CD14-positive monocyte (primary cell): ENCODE measurements at regions not wholly inside any gene's neighbourhood (a gene's known extent, or its start where the extent isn't known, plus 50 kb on each side); places are given as distances from the start of the nearest gene placed in this dataset.

Experiments used
- DNase-seq, 3 donors: peaks; one replicate each; pipeline ENCODE4 v3.0.0-alpha.2; 2011 to 2022
- H2AFZ ChIP-seq: 2 replicates; pipeline ENCODE4 v1.6.0; 2012; ENCODE audit warnings: mild to moderate bottlenecking, low read depth, low read length, inconsistent platforms; ENCODE audit not compliant: insufficient read depth, poor library complexity, severe bottlenecking
- H3K27ac ChIP-seq, 2 donors: 1 replicate in 1 of 2; 2 replicates in 1 of 2; pipeline ENCODE4 v1.5.1; 2012 to 2013; ENCODE audit warnings: low read length in 2 of 2, control low read depth in 1 of 2, inconsistent platforms in 1 of 2, low read depth in 1 of 2, mild to moderate bottlenecking in 1 of 2
- H3K27me3 ChIP-seq, 2 donors: one replicate each; pipeline versions ENCODE4 v1.6.0 to v1.6.1; 2011 to 2013; ENCODE audit warnings: low read length in 2 of 2; ENCODE audit not compliant: control insufficient read depth in 2 of 2, insufficient read depth in 2 of 2
- H3K36me3 ChIP-seq, 2 donors: replicated peaks in 1 of 2; 1 replicate in 1 of 2; 2 replicates in 1 of 2; pipeline versions ENCODE4 v1.5.1 to v1.6.1; 2012 to 2013; ENCODE audit warnings: low read length in 2 of 2, control low read depth in 1 of 2, inconsistent platforms in 1 of 2, mild to moderate bottlenecking in 1 of 2; ENCODE audit not compliant: insufficient read depth in 2 of 2, control insufficient read depth in 1 of 2
- H3K4me1 ChIP-seq, 2 donors: 1 replicate in 1 of 2; 2 replicates in 1 of 2; pipeline versions ENCODE4 v1.5.1 to v1.6.1; 2012 to 2013; ENCODE audit warnings: low read length in 2 of 2, control low read depth in 1 of 2, inconsistent platforms in 1 of 2, mild to moderate bottlenecking in 1 of 2, moderate library complexity in 1 of 2; ENCODE audit not compliant: insufficient read depth in 2 of 2, control insufficient read depth in 1 of 2
- H3K4me2 ChIP-seq: replicated peaks from 2 replicates; pipeline ENCODE3; 2012; ENCODE audit warnings: low read length, moderate library complexity, mild to moderate bottlenecking; ENCODE audit not compliant: poor library complexity, severe bottlenecking; ENCODE audit errors: extremely low read depth
- H3K4me3 ChIP-seq, 3 experiments: fragments of 200-600 bp in 1 of 3; sonication (generic) in 1 of 3; replicated peaks in 1 of 3; 1 replicate in 2 of 3; 2 replicates in 1 of 3; pipeline ENCODE4 v1.5.1; 2011 to 2013; ENCODE audit warnings: low read length in 3 of 3, mild to moderate bottlenecking in 3 of 3, control low read depth in 2 of 3, low read depth in 2 of 3, inconsistent platforms in 1 of 3, moderate library complexity in 1 of 3
- H3K79me2 ChIP-seq: 2 replicates; pipeline ENCODE4 v1.6.0; 2012; ENCODE audit warnings: mild to moderate bottlenecking, control low read depth, inconsistent platforms, low read length, moderate library complexity; ENCODE audit not compliant: insufficient read depth
- H3K9ac ChIP-seq: 2 replicates; pipeline ENCODE4 v1.6.0; 2017; ENCODE audit warnings: low read length, mild to moderate bottlenecking; ENCODE audit not compliant: insufficient read depth, poor library complexity, severe bottlenecking
- H3K9me3 ChIP-seq, 2 donors: replicated peaks in 1 of 2; 1 replicate in 1 of 2; 2 replicates in 1 of 2; pipeline versions ENCODE4 v1.5.1 to v1.6.1; 2012 to 2013; ENCODE audit warnings: low read length in 2 of 2, control low read depth in 1 of 2; ENCODE audit not compliant: control insufficient read depth in 1 of 2, insufficient read depth in 1 of 2
- H4K20me1 ChIP-seq: 2 replicates; pipeline ENCODE4 v1.6.0; 2012; ENCODE audit warnings: mild to moderate bottlenecking, low read length, control low read depth, moderate library complexity; ENCODE audit not compliant: insufficient read depth
- H3K27ac Mint-ChIP-seq, 7 donors: one replicate each; pipeline ENCODE4 v1.8.0; 2020; ENCODE audit warnings: mild to moderate bottlenecking in 7 of 7, mixed read lengths in 7 of 7, moderate library complexity in 6 of 7, inconsistent platforms in 2 of 7
- H3K27me3 Mint-ChIP-seq, 3 donors: one replicate each; pipeline ENCODE4 v1.8.0; 2021 to 2022; ENCODE audit warnings: low read depth in 3 of 3, mild to moderate bottlenecking in 3 of 3, mixed read lengths in 3 of 3, moderate library complexity in 3 of 3, inconsistent platforms in 1 of 3
- H3K36me3 Mint-ChIP-seq, 2 donors: one replicate each; pipeline ENCODE4 v1.8.0; 2020; ENCODE audit warnings: mixed read lengths in 2 of 2, inconsistent platforms in 1 of 2, mild to moderate bottlenecking in 1 of 2
- H3K4me1 Mint-ChIP-seq: one replicate; pipeline ENCODE4 v1.8.0; 2020; ENCODE audit warnings: mild to moderate bottlenecking, mixed read lengths
- H3K4me3 Mint-ChIP-seq, 2 donors: one replicate each; pipeline ENCODE4 v1.8.0; 2020; ENCODE audit warnings: mild to moderate bottlenecking in 2 of 2, mixed read lengths in 2 of 2, moderate library complexity in 1 of 2
- H3K9me3 Mint-ChIP-seq, 7 donors: one replicate each; pipeline ENCODE4 v1.8.0; 2020 to 2022; ENCODE audit warnings: mixed read lengths in 7 of 7, mild to moderate bottlenecking in 6 of 7, moderate library complexity in 6 of 7, inconsistent platforms in 2 of 7
- WGBS: methylation state at CpG from one replicate; pipeline ENCODE4 v1.1.5; 2013; ENCODE audit warnings: missing lambda C conversion rate; ENCODE audit not compliant: insufficient coverage; 5-methylcytosine and 5-hydroxymethylcytosine counted together
- intact Hi-C, 2 donors: fragments of 100-400 bp; cut with micrococcal nuclease; formaldehyde crosslinking; loops; one replicate each; pipeline versions ENCODE4 v1.15.0 to v1.15.1; 2023
- TF ChIP-seq, protein P1 (sequence below): fragments of 200-600 bp; IDR thresholded peaks from one replicate; pipeline ENCODE4 v1.8.0; 2022; ENCODE audit warnings: antibody characterized with exemption, mild to moderate bottlenecking

DNA sequence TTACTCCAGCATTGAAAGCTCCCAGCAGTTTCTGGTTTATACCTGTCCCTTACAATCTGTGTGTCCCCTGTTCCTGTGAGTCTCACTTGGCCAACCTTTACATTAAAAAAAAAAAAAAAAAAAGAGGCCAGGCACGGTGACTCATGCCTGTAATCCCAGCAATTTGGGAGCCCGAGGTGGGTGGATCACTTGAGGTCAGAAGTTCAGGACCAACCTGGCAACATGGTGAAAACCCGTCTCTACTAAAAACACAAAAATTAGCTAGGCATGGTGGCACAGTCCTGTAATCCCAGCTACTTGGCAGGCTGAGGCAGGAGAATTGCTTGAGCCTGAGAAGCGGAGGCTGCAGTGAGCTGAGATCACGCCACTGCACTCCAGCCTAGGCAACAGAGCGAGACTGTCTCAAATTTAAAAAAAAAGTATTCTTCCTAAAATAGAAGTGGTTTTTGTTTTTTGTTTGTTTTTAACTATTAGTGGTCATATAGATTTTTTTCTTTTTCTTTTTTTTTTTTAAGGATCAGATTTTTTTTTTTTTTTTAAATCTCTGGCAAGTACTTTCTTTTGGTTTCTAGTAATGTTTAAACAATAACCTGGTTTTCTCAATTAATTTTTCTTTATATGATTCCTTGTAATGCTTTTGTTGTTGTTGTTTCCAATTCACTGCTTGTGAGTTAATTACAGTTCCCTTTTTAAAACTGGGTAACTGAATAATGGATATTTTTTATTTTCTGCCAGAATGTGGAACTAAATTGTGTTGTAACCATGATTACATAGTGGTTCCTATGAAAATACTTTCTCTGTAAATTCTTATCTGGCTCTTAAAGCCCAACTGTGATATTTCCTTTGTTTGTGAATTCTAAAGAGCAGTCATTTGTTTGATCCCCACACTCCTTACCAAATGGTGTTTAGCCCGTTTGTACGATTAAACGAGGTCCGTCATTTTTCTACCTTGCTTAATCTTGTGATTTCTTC, 116.8 kb downstream of the CTAGE1 start:
- intact Hi-C loops: no loop called here
- H3K4me1 ChIP-seq: peaks cover 58 to 60% of the 10 kb centered on the region in 2 donors
- Mint-ChIP-seq H3K36me3 (no peaks in the 10 kb centered on the region), H3K27ac (peak overlapping the region; percentile 84 to 95 (median 89)), H3K9me3 (peaks cover 0 to 3% (median 0%) of the 10 kb centered on the region in 7 donors), H3K4me1 (peaks cover 41% of the 10 kb centered on the region), H3K4me3 (no peak overlapping the region), H3K27me3 (peaks cover 1 to 4% (median 2%) of the 10 kb centered on the region in 3 donors)
- H3K4me2 ChIP-seq: peak overlapping the region; percentile 57
- no peaks in the 10 kb centered on the region for H4K20me1 ChIP-seq
- H3K27ac ChIP-seq: peak overlapping the region; percentile 7 to 84
- TF ChIP-seq, protein P1, sequence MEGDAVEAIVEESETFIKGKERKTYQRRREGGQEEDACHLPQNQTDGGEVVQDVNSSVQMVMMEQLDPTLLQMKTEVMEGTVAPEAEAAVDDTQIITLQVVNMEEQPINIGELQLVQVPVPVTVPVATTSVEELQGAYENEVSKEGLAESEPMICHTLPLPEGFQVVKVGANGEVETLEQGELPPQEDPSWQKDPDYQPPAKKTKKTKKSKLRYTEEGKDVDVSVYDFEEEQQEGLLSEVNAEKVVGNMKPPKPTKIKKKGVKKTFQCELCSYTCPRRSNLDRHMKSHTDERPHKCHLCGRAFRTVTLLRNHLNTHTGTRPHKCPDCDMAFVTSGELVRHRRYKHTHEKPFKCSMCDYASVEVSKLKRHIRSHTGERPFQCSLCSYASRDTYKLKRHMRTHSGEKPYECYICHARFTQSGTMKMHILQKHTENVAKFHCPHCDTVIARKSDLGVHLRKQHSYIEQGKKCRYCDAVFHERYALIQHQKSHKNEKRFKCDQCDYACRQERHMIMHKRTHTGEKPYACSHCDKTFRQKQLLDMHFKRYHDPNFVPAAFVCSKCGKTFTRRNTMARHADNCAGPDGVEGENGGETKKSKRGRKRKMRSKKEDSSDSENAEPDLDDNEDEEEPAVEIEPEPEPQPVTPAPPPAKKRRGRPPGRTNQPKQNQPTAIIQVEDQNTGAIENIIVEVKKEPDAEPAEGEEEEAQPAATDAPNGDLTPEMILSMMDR: no peak
- H3K27me3 ChIP-seq: no peaks in the 10 kb centered on the region
- no peaks in the 10 kb centered on the region for H3K9me3 ChIP-seq
- peak in 2 of 3 donors; percentile 31 to 66 for DNase-seq
- H3K9ac ChIP-seq: no peak overlapping the region
- H3K79me2 ChIP-seq: no peaks in the 10 kb centered on the region
- H3K4me3 ChIP-seq: peak overlapping the region in 1 of 3 experiments; percentile 45
- no peak overlapping the region for H2AFZ ChIP-seq
- 46% methylated on average over 2 of the region's 10 CpGs for WGBS
- no peaks in the 10 kb centered on the region for H3K36me3 ChIP-seq

DNA sequence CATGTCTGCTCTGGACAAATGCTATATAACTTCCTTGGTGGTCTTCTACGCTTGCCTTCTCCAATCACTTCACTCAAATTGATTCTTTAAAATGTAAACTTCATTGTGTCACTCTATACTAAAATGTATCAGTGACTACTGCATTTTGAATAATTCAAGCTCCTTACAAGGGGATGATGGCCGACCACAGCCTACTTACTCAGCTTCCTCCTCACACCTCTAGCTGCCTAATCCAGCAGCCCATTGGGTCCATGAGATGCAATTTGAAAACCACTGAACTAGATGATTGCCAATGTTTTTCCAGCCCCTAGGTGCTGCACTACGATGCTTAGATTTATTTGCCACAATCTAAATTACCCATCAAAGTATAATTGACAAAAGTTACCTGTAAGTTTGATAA, 120.7 kb downstream of the CTAGE1 start:
- no peak for DNase-seq
- H3K4me1 ChIP-seq: peaks cover 46 to 60% of the 10 kb centered on the region in 2 donors
- Mint-ChIP-seq H3K4me3 (no peak overlapping the region), H3K36me3 (no peaks in the 10 kb centered on the region), H3K27ac (no peak overlapping the region), H3K9me3 (peaks cover 0 to 2% (median 0%) of the 10 kb centered on the region in 7 donors), H3K27me3 (no peaks in the 10 kb centered on the region), H3K4me1 (peaks cover 26% of the 10 kb centered on the region)
- no peak overlapping the region for H3K4me2 ChIP-seq
- no peaks in the 10 kb centered on the region for H3K27me3 ChIP-seq
- WGBS: 92% methylated on average over 2 of the region's 3 CpGs
- no peaks in the 10 kb centered on the region for H3K9me3 ChIP-seq
- H4K20me1 ChIP-seq: no peaks in the 10 kb centered on the region
- H2AFZ ChIP-seq: no peak overlapping the region
- H3K79me2 ChIP-seq: no peaks in the 10 kb centered on the region
- H3K4me3 ChIP-seq: no peak overlapping the region
- H3K36me3 ChIP-seq: no peaks in the 10 kb centered on the region
- intact Hi-C loops: no loop called here
- no peak overlapping the region for H3K27ac ChIP-seq
- no peak overlapping the region for H3K9ac ChIP-seq
- TF ChIP-seq, protein P1: no peak
